H1 (cell line): ENCODE measurements at regions not wholly inside any gene's neighbourhood (a gene's known extent, or its start where the extent isn't known, plus 50 kb on each side); places are given as distances from the start of the nearest gene placed in this dataset.

Experiments
- ATF3 ChIP-seq: IDR thresholded peaks from 2 replicates; pipeline ENCODE4 v1.6.1; 2011; ENCODE audit warnings: low read depth, mild to moderate bottlenecking, low read length; ENCODE audit not compliant: insufficient read depth
- CHD7 ChIP-seq: fragments of 300-600 bp; sonication (generic); IDR thresholded peaks from 2 replicates; pipeline ENCODE4 v1.7.1; 2012; ENCODE audit warnings: low read length, moderate library complexity, mild to moderate bottlenecking, inconsistent platforms; ENCODE audit not compliant: insufficient replicate concordance
- POU5F1 ChIP-seq: IDR thresholded peaks from 2 replicates; pipeline ENCODE4 v1.6.1; 2011; ENCODE audit warnings: low read depth, mild to moderate bottlenecking, low read length, moderate library complexity

- TF ChIP-seq CHD7 = no peak
- no peak for TF ChIP-seq POU5F1
- TF ChIP-seq ATF3 = no peak
Measured at GRCh38 chr14:65331652-65332051, 80.9 kb upstream of the FUT8 start (continued).
